ENCODE measurements at regions not wholly inside any gene's neighbourhood (a gene's known extent, or its start where the extent isn't known, plus 50 kb on each side); places are given as distances from the start of the nearest gene placed in this dataset.

GRCh38 chr5:124856726-124857125 is 110.3 kb upstream of the ZNF608 start:
- DNase-seq (ENCODE audit: low read depth, low spot score) = no peak
- H3K27ac ChIP-seq (ENCODE audit: control insufficient read depth, insufficient read depth) = no peak overlapping the region
- no peaks in the 10 kb centered on the region; the same call in 1 of the 2 replicates for H3K4me1 ChIP-seq (ENCODE audit: control insufficient read depth, insufficient read depth, low read length)
- ATAC-seq = no peak
- BruUV-seq (replicated peaks) = no TSS peak
- no peaks in the 10 kb centered on the region for H3K9me3 ChIP-seq (replicated peaks; ENCODE audit: control insufficient read depth, insufficient read depth, low read length)
- WGBS (ENCODE audit: insufficient coverage, insufficient replicate concordance, low lambda C conversion rate, missing lambda C conversion rate) = 84% methylated on average over 3 of the region's 3 CpGs
- H3K4me3 ChIP-seq = no peak overlapping the region
- no peaks in the 10 kb centered on the region for H3K27me3 ChIP-seq (replicated peaks in 1 of 2; ENCODE audit: control insufficient read depth in 2 of 2, insufficient read depth in 2 of 2, low read length in 1 of 2)
- no peaks in the 10 kb centered on the region for H3K79me2 ChIP-seq (ENCODE audit: control insufficient read depth, insufficient read depth, low read length)
- no peak overlapping the region for H2AFZ ChIP-seq (ENCODE audit: control insufficient read depth, low read depth, low read length)
- in situ Hi-C loops (cut with MboI) = no loop called here
- H3K4me2 ChIP-seq (ENCODE audit: control insufficient read depth, insufficient read depth) = no peak overlapping the region
- ChIA-PET CTCF (no interaction called here), SMC1A (ENCODE audit: uncharacterized antibody, unreplicated experiment) (no interaction called here), POLR2A (no interaction called here), RAD21 (ENCODE audit: unreplicated experiment) (no interaction called here)
- no peak overlapping the region for H3K9ac ChIP-seq (ENCODE audit: control insufficient read depth, insufficient read depth, low read length)
- no peaks in the 10 kb centered on the region for H4K20me1 ChIP-seq (ENCODE audit: control insufficient read depth, insufficient read depth)
- intact Hi-C loops (cut with micrococcal nuclease; ENCODE audit: unreplicated experiment) = no loop called here
- FAIRE-seq = no peak
- H3K36me3 ChIP-seq (ENCODE audit: control insufficient read depth in 2 of 2, insufficient read depth in 2 of 2, low read length in 1 of 2) = no peaks in the 10 kb centered on the region
- TF ChIP-seq CHD1 (IDR thresholded peaks at IDR 0.05; ENCODE audit: low read depth, low read length) (no peak), SMC3 (IDR thresholded peaks at IDR 0.05; ENCODE audit: borderline replicate concordance, low read length) (no peak), ZZZ3 (IDR thresholded peaks at IDR 0.05; ENCODE audit: control insufficient read depth, insufficient read length, low read depth) (no peak), REST (IDR thresholded peaks at IDR 0.05; ENCODE audit: low read depth, low read length) (no peak), ZBTB40 (IDR thresholded peaks at IDR 0.05; ENCODE audit: borderline replicate concordance) (no peak), KLF5 (IDR thresholded peaks at IDR 0.05; ENCODE audit: partially characterized antibody) (no peak), IKZF2 (IDR thresholded peaks at IDR 0.05) (no peak), GATAD2B (conservative IDR thresholded peaks at IDR 0.05; ENCODE audit: low read depth) (no peak), JUND (IDR thresholded peaks at IDR 0.05; ENCODE audit: low read depth, low read length) (no peak), BCL3 (IDR thresholded peaks at IDR 0.05; ENCODE audit: borderline replicate concordance, insufficient read depth, low read depth, low read length, poor library complexity, severe bottlenecking) (no peak), CEBPB (IDR thresholded peaks at IDR 0.05; ENCODE audit: borderline replicate concordance in 1 of 2, low read depth in 2 of 2, low read length in 2 of 2) (no peak), RELA (IDR thresholded peaks at IDR 0.05; ENCODE audit: borderline replicate concordance, partially characterized antibody) (no peak)

All from GM12878 (cell line).